ENCODE measurements at regions not wholly inside any gene's neighbourhood (a gene's known extent, or its start where the extent isn't known, plus 50 kb on each side); places are given as distances from the start of the nearest gene placed in this dataset.

DNA sequence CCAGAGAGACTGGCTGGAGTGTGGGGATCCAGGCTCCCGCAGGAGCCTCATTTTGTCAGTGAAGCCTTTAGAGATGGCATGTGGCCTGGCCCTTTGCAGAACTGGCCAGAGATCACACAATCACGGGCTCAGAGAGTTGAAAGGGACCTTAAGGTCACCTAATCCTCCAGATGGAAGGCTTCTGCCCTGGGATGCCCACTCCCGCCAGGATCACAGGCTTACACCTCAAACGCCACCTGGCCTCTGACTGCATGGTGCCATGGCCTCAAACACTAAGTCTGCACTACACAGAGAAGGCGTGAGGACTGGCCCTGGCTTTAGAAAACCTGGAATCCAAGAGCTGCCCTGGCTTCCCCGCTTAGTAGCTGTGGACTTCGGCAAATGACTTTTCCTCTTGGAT lies 306.8 kb upstream of the CCL2 start:
- TF ChIP-seq, protein P1, sequence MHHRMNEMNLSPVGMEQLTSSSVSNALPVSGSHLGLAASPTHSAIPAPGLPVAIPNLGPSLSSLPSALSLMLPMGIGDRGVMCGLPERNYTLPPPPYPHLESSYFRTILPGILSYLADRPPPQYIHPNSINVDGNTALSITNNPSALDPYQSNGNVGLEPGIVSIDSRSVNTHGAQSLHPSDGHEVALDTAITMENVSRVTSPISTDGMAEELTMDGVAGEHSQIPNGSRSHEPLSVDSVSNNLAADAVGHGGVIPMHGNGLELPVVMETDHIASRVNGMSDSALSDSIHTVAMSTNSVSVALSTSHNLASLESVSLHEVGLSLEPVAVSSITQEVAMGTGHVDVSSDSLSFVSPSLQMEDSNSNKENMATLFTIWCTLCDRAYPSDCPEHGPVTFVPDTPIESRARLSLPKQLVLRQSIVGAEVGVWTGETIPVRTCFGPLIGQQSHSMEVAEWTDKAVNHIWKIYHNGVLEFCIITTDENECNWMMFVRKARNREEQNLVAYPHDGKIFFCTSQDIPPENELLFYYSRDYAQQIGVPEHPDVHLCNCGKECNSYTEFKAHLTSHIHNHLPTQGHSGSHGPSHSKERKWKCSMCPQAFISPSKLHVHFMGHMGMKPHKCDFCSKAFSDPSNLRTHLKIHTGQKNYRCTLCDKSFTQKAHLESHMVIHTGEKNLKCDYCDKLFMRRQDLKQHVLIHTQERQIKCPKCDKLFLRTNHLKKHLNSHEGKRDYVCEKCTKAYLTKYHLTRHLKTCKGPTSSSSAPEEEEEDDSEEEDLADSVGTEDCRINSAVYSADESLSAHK (CRISPR knock-in tag; IDR thresholded peaks at IDR 0.05; ENCODE audit: borderline replicate concordance), result no peak
- TF ChIP-seq, protein P2, sequence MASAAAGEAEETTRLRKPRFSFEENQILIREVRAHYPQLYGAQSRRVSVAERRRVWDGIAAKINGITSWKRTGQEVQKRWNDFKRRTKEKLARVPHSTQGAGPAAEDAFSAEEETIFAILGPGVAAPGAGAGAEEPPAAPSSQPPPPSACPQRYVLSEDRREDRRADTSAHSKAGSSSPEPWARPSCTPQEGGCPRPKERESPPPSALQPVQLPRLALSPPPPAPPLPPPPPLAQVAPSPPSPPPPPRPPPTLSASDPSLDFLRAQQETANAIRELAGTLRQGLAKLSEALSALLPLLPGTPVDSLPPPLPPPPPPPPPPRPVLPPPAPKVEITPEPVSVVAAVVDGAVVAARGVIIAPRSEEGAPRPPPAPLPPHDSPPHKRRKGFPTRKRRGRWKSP (CRISPR knock-in tag; IDR thresholded peaks at IDR 0.05), result no peak
- TF ChIP-seq ZNF766 (CRISPR knock-in tag; IDR thresholded peaks at IDR 0.05; ENCODE audit: borderline replicate concordance) (no peak), POLR2A (IDR thresholded peaks at IDR 0.05; ENCODE audit: insufficient read depth in 1 of 2, low read depth in 2 of 2, low read length in 2 of 2) (no peak), RELA (CRISPR knock-in tag; IDR thresholded peaks at IDR 0.05) (no peak), PITX1 (CRISPR knock-in tag; IDR thresholded peaks at IDR 0.05) (no peak), GABPB1 (CRISPR knock-in tag; IDR thresholded peaks at IDR 0.05) (no peak), CHD4 (IDR thresholded peaks at IDR 0.05; ENCODE audit: borderline replicate concordance, low read length) (no peak), ZFX (CRISPR knock-in tag; IDR thresholded peaks at IDR 0.05; ENCODE audit: low read depth) (no peak), CREM (IDR thresholded peaks at IDR 0.05) (no peak), CREM (CRISPR knock-in tag; IDR thresholded peaks at IDR 0.05) (no peak), POLR2AphosphoS5 (IDR thresholded peaks at IDR 0.05; ENCODE audit: low read depth, low read length) (no peak)
- TF ChIP-seq, protein P3, sequence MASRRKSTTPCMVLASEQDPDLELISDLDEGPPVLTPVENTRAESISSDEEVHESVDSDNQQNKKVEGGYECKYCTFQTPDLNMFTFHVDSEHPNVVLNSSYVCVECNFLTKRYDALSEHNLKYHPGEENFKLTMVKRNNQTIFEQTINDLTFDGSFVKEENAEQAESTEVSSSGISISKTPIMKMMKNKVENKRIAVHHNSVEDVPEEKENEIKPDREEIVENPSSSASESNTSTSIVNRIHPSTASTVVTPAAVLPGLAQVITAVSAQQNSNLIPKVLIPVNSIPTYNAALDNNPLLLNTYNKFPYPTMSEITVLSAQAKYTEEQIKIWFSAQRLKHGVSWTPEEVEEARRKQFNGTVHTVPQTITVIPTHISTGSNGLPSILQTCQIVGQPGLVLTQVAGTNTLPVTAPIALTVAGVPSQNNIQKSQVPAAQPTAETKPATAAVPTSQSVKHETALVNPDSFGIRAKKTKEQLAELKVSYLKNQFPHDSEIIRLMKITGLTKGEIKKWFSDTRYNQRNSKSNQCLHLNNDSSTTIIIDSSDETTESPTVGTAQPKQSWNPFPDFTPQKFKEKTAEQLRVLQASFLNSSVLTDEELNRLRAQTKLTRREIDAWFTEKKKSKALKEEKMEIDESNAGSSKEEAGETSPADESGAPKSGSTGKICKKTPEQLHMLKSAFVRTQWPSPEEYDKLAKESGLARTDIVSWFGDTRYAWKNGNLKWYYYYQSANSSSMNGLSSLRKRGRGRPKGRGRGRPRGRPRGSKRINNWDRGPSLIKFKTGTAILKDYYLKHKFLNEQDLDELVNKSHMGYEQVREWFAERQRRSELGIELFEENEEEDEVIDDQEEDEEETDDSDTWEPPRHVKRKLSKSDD (CRISPR knock-in tag; IDR thresholded peaks at IDR 0.05; ENCODE audit: low read depth), result no peak
- TF ChIP-seq, protein P4, sequence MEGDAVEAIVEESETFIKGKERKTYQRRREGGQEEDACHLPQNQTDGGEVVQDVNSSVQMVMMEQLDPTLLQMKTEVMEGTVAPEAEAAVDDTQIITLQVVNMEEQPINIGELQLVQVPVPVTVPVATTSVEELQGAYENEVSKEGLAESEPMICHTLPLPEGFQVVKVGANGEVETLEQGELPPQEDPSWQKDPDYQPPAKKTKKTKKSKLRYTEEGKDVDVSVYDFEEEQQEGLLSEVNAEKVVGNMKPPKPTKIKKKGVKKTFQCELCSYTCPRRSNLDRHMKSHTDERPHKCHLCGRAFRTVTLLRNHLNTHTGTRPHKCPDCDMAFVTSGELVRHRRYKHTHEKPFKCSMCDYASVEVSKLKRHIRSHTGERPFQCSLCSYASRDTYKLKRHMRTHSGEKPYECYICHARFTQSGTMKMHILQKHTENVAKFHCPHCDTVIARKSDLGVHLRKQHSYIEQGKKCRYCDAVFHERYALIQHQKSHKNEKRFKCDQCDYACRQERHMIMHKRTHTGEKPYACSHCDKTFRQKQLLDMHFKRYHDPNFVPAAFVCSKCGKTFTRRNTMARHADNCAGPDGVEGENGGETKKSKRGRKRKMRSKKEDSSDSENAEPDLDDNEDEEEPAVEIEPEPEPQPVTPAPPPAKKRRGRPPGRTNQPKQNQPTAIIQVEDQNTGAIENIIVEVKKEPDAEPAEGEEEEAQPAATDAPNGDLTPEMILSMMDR (CRISPR knock-in tag; IDR thresholded peaks at IDR 0.05), result no peak

All from HepG2 (cell line).